NCI-H1930 (cell line): ENCODE measurements at regions not wholly inside any gene's neighbourhood (a gene's known extent, or its start where the extent isn't known, plus 50 kb on each side); places are given as distances from the start of the nearest gene placed in this dataset.
"Not testable (repeated sequence)": the region's sequence is repeated elsewhere in the genome, so short reads cannot be mapped to it uniquely, and the experiment has no call there.

Source experiments
- DNase-seq, 2 experiments: peaks; one replicate each; lab custom pipeline; 2025; lab: John Stamatoyannopoulos, UW

- DNase-seq, result no peak
These were observed 55.8 kb upstream of the AKIRIN2 start for GRCh38 chr6:87757792-87758191.

GRCh38 chr6:87756858-87757257 is 54.8 kb upstream of the AKIRIN2 start:
- no peak for DNase-seq

GRCh38 chr6:87755708-87756671 is 54.0 kb upstream of the AKIRIN2 start:
- no peak for DNase-seq

GRCh38 chr6:87754828-87755227 is 52.8 kb upstream of the AKIRIN2 start:
- no peak for DNase-seq

GRCh38 chr6:87753131-87753685 is 51.2 kb upstream of the AKIRIN2 start:
- no peak for DNase-seq

- not testable (repeated sequence) for DNase-seq
These were observed 50.5 kb upstream of the AKIRIN2 start for GRCh38 chr6:87752503-87752902.
